ENCODE measurements at regions not wholly inside any gene's neighbourhood (a gene's known extent, or its start where the extent isn't known, plus 50 kb on each side); places are given as distances from the start of the nearest gene placed in this dataset.

GRCh38 chr16:29126616-29127015 lies 141.8 kb downstream of the LAT start:
- in situ Hi-C loops (cut with MboI; ENCODE audit: low sequenced_read_pairs), result no loop called here

More at GRCh38 chr16:29126616-29127015, 141.8 kb downstream of the LAT start:
- DNase-seq (no peak), ATAC-seq (ENCODE audit: low read depth) (no peak)
- no peak overlapping the region for H3K4me3 ChIP-seq (ENCODE audit: insufficient read depth, low read depth, low read length)
- no peak overlapping the region for H2AFZ ChIP-seq (replicated peaks; ENCODE audit: low read length, poor library complexity)
- H3K4ac ChIP-seq (ENCODE audit: low read depth, low read length), result no peak overlapping the region
- H3K79me1 ChIP-seq (ENCODE audit: low read depth in 1 of 2, low read length in 2 of 2), result no peaks in the 10 kb centered on the region
- H3K56ac ChIP-seq (ENCODE audit: extremely low read depth, insufficient read depth, low read length), result no peak overlapping the region
- no peak overlapping the region for H3K9ac ChIP-seq (ENCODE audit: low read depth, low read length)
- intact Hi-C loops (cut with micrococcal nuclease) (no loop called here), dilution Hi-C loops (cut with HindIII; ENCODE audit: low sequenced_read_pairs, unreplicated experiment) (no loop called here)
- H3K27ac ChIP-seq (ENCODE audit: insufficient read depth, low read length), result no peak overlapping the region
- no peaks in the 10 kb centered on the region for H3K27me3 ChIP-seq (ENCODE audit: control insufficient read depth, insufficient read depth, low read length)
- no peak overlapping the region for H2AK5ac ChIP-seq (ENCODE audit: low read depth, low read length)
- TF ChIP-seq MXI1 (IDR thresholded peaks at IDR 0.05; ENCODE audit: borderline replicate concordance, low read depth, low read length) (no peak), POLR2A (IDR thresholded peaks at IDR 0.05; ENCODE audit: low read depth, low read length) (no peak), BHLHE40 (IDR thresholded peaks at IDR 0.05; ENCODE audit: low read depth, low read length) (no peak), CHD1 (IDR thresholded peaks at IDR 0.05; ENCODE audit: low read depth, low read length) (no peak), FOS (IDR thresholded peaks at IDR 0.05; ENCODE audit: low read depth, low read length) (no peak), MAFK (IDR thresholded peaks at IDR 0.05; ENCODE audit: low read depth, low read length) (no peak), RCOR1 (IDR thresholded peaks at IDR 0.05; ENCODE audit: insufficient replicate concordance, low read length) (no peak), RAD21 (IDR thresholded peaks at IDR 0.05; ENCODE audit: low read length) (no peak), CTCF (conservative IDR thresholded peaks at IDR 0.05; ENCODE audit: low read depth, low read length) (no peak), MAZ (IDR thresholded peaks at IDR 0.05; ENCODE audit: borderline replicate concordance, low read depth, low read length) (no peak), USF2 (IDR thresholded peaks at IDR 0.05; ENCODE audit: low read depth, low read length) (no peak), CEBPB (IDR thresholded peaks at IDR 0.05; ENCODE audit: low read depth, low read length) (no peak), RFX5 (IDR thresholded peaks at IDR 0.05; ENCODE audit: low read depth, low read length) (no peak), ELK1 (IDR thresholded peaks at IDR 0.05; ENCODE audit: borderline replicate concordance, low read depth, low read length) (no peak), SMC3 (IDR thresholded peaks at IDR 0.05; ENCODE audit: low read depth, low read length) (no peak), NFE2L2 (IDR thresholded peaks at IDR 0.05; ENCODE audit: low read depth, low read length) (no peak)
- no peak overlapping the region for H2BK5ac ChIP-seq (ENCODE audit: low read depth, low read length, poor library complexity, severe bottlenecking)
- no peaks in the 10 kb centered on the region for H3K9me1 ChIP-seq (ENCODE audit: insufficient read depth, low read length)
- POLR2A ChIA-PET (ENCODE audit: unreplicated experiment), result no interaction called here
- no peak overlapping the region for H4K91ac ChIP-seq (ENCODE audit: insufficient read depth, low read depth, low read length)
- no peaks in the 10 kb centered on the region for H4K20me1 ChIP-seq (ENCODE audit: insufficient read depth, low read length)
- no TSS peak for BruUV-seq (replicated peaks)
- H4K5ac ChIP-seq (ENCODE audit: low read depth, low read length), result no peak overlapping the region; the same call in 1 of the 2 replicates
- no peak overlapping the region for H2BK120ac ChIP-seq (ENCODE audit: low read depth, low read length)
- H3K18ac ChIP-seq (ENCODE audit: low read depth, low read length), result no peak overlapping the region
- no peak overlapping the region for H4K8ac ChIP-seq (ENCODE audit: low read depth in 2 of 2, low read length in 2 of 2)
- CTCF ChIA-PET, result no interaction called here
- no peak overlapping the region for H2AK9ac ChIP-seq (replicated peaks; ENCODE audit: low read depth, low read length, poor library complexity)
- WGBS, 2 experiments (ENCODE audit: extremely low coverage in 2 of 2, insufficient read length in 1 of 2), result no CpG with 5 or more reads among the region's 5 CpGs
- H2BK15ac ChIP-seq (ENCODE audit: low read depth, low read length), result no peak overlapping the region
- H3K23ac ChIP-seq (ENCODE audit: low read depth, low read length), result no peak overlapping the region
- no peaks in the 10 kb centered on the region for H3K9me3 ChIP-seq (ENCODE audit: control insufficient read depth, insufficient read depth, low read length)
- H3K4me1 ChIP-seq (ENCODE audit: control insufficient read depth, insufficient read depth, low read length), result peaks cover 2% of the 10 kb centered on the region; the same call in 1 of the 2 replicates
- H3K36me3 ChIP-seq (ENCODE audit: control insufficient read depth, insufficient read depth, low read length), result 0 out of 2 replicates have a peak, but pooled peaks cover 2% of the 10 kb centered on the region
- no peak overlapping the region for H2BK20ac ChIP-seq (ENCODE audit: low read depth, low read length)
- H3K14ac ChIP-seq (replicated peaks; ENCODE audit: low read depth, low read length), result no peak overlapping the region
- no peak overlapping the region for H3K4me2 ChIP-seq (ENCODE audit: low read depth, low read length)

Data from IMR-90 (cell line).